Lower lobe of right lung (tissue), 2 donors: ENCODE measurements at regions not wholly inside any gene's neighbourhood (a gene's known extent, or its start where the extent isn't known, plus 50 kb on each side); places are given as distances from the start of the nearest gene placed in this dataset.

Source experiments
- ATAC-seq, 2 donors: fragments of 200-7000 bp; cut with Tn5 transposase; one replicate each; pipeline ENCODE4 v1.9.1; 2020 to 2022; ENCODE audit warnings: mild to moderate bottlenecking in 2 of 2, moderate library complexity in 2 of 2
- DNase-seq: peaks from one replicate; pipeline ENCODE4 v3.0.0-alpha.2; 2020
- H3K27ac ChIP-seq: fragments of 200-600 bp; one replicate; pipeline ENCODE4 v1.8.0; 2022
- H3K27me3 ChIP-seq: fragments of 200-600 bp; one replicate; pipeline ENCODE4 v1.8.0; 2022; ENCODE audit warnings: low read depth
- H3K36me3 ChIP-seq: fragments of 200-600 bp; one replicate; pipeline ENCODE4 v1.8.0; 2022; ENCODE audit warnings: mild to moderate bottlenecking
- H3K4me1 ChIP-seq: fragments of 200-600 bp; one replicate; pipeline ENCODE4 v1.8.0; 2022
- H3K4me3 ChIP-seq: fragments of 200-600 bp; one replicate; pipeline ENCODE4 v1.8.0; 2022; ENCODE audit warnings: mild to moderate bottlenecking
- H3K9me3 ChIP-seq: fragments of 200-600 bp; one replicate; pipeline ENCODE4 v1.8.0; 2022
- intact Hi-C: fragments of 100-400 bp; cut with DNase I; formaldehyde crosslinking; loops from one replicate; pipeline ENCODE4 v1.11.0; 2022
- TF ChIP-seq, protein P1 (sequence below): fragments of 200-600 bp; IDR thresholded peaks from one replicate; pipeline ENCODE4 v1.8.0; 2022; ENCODE audit warnings: antibody characterized with exemption, mild to moderate bottlenecking
- donor health status: DM: no; HTN: yes; CAD: no; lungs with severe emphysema.

GRCh38 chr5:26439121-26439520, 599.3 kb downstream of the CDH9 start:
- TF ChIP-seq, protein P1, sequence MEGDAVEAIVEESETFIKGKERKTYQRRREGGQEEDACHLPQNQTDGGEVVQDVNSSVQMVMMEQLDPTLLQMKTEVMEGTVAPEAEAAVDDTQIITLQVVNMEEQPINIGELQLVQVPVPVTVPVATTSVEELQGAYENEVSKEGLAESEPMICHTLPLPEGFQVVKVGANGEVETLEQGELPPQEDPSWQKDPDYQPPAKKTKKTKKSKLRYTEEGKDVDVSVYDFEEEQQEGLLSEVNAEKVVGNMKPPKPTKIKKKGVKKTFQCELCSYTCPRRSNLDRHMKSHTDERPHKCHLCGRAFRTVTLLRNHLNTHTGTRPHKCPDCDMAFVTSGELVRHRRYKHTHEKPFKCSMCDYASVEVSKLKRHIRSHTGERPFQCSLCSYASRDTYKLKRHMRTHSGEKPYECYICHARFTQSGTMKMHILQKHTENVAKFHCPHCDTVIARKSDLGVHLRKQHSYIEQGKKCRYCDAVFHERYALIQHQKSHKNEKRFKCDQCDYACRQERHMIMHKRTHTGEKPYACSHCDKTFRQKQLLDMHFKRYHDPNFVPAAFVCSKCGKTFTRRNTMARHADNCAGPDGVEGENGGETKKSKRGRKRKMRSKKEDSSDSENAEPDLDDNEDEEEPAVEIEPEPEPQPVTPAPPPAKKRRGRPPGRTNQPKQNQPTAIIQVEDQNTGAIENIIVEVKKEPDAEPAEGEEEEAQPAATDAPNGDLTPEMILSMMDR: no peak
- Histone ChIP-seq H3K36me3 (no peaks in the 10 kb centered on the region), H3K27ac (no peak overlapping the region), H3K4me3 (no peak overlapping the region), H3K9me3 (peaks cover 3% of the 10 kb centered on the region), H3K27me3 (no peaks in the 10 kb centered on the region), H3K4me1 (no peaks in the 10 kb centered on the region)
- no peak for DNase-seq
- intact Hi-C loops: no loop called here
- no peak for ATAC-seq

DNA sequence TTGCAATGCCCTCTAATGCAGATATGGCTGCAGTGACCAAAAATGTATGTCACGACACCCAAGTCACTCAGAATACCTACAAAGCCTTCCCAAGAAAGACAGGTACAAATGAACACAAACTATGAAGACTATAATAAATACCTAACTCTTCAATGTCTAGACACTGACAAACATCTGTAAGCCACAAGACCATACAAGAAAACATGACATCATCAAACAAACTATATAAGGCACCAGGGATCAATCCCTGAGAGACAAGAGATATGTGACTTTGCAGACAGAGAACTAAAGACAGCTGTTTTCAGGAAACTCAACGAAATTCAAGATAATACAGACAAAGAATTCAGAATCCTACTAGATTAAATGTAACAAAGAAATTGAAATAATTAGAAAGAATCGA, 603.7 kb downstream of the CDH9 start:
- H3K27ac ChIP-seq: no peak overlapping the region
- H3K27me3 ChIP-seq: no peaks in the 10 kb centered on the region
- H3K4me1 ChIP-seq: no peaks in the 10 kb centered on the region
- no peaks in the 10 kb centered on the region for H3K9me3 ChIP-seq
- no peaks in the 10 kb centered on the region for H3K36me3 ChIP-seq
- no peak overlapping the region for H3K4me3 ChIP-seq
- DNase-seq (no peak), ATAC-seq (no peak)
- intact Hi-C loops: no loop called here
- TF ChIP-seq, protein P1: no peak

GRCh38 chr5:26432386-26432785, 606.0 kb downstream of the CDH9 start:
- no peaks in the 10 kb centered on the region for H3K36me3 ChIP-seq
- H3K9me3 ChIP-seq: no peaks in the 10 kb centered on the region
- ATAC-seq (no peak), DNase-seq (no peak)
- intact Hi-C loops: no loop called here
- H3K4me3 ChIP-seq: no peak overlapping the region
- TF ChIP-seq, protein P1: no peak
- no peaks in the 10 kb centered on the region for H3K27me3 ChIP-seq
- H3K4me1 ChIP-seq: no peaks in the 10 kb centered on the region
- H3K27ac ChIP-seq: no peak overlapping the region

DNA sequence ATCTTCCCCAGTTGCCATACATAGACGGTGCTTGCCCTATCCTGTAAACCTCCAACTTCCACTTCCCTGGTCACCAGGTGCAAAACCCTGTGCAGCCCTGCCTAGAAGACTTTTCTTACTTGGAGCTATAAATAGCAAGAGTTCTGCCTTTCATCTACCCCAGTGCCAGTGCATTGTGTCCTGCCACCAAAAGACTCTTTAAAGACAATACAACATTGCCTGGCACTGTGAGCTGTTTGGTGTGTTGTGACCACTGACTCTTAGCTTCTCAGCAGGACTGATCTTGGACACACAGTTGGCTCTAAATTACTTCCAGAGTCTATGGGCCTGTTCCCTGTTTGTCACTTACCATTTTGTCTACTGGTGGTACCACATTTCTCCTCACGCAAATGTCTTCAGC, 608.1 kb downstream of the CDH9 start:
- Histone ChIP-seq H3K27me3 (no peaks in the 10 kb centered on the region), H3K36me3 (no peaks in the 10 kb centered on the region), H3K4me3 (no peak overlapping the region), H3K4me1 (no peaks in the 10 kb centered on the region), H3K9me3 (no peaks in the 10 kb centered on the region), H3K27ac (no peak overlapping the region)
- DNase-seq (no peak), ATAC-seq (no peak)
- TF ChIP-seq, protein P1: no peak
- intact Hi-C loops: no loop called here

DNA sequence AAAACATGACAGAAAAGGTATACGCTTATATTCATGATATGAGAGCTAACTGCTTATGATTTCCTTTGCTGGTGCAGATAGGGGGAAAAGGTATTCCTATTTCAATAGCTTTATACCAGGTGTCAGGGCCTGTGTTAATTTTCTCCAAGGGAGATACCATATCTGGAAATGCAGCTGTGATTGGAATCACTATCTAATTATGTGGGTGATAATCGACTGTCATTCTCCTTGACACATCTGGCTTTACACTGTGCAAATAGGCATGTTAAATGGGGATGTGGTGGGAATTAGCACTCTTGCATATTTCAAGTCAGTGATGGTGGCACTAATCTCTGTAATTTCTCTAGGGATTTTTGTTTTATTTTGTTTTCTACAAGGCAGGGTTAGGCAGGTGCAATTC, 611.1 kb downstream of the CDH9 start:
- ATAC-seq: no peak
- no peaks in the 10 kb centered on the region for H3K4me1 ChIP-seq
- TF ChIP-seq, protein P1: no peak
- intact Hi-C loops: no loop called here
- H3K4me3 ChIP-seq: no peak overlapping the region
- H3K27ac ChIP-seq: no peak overlapping the region
- H3K9me3 ChIP-seq: no peaks in the 10 kb centered on the region
- DNase-seq: no peak
- H3K27me3 ChIP-seq: no peaks in the 10 kb centered on the region
- H3K36me3 ChIP-seq: no peaks in the 10 kb centered on the region

- no peaks in the 10 kb centered on the region for H3K27me3 ChIP-seq
- H3K36me3 ChIP-seq: no peaks in the 10 kb centered on the region
- ATAC-seq: no peak
- no peak for DNase-seq
- H3K4me3 ChIP-seq: no peak overlapping the region
- no peaks in the 10 kb centered on the region for H3K9me3 ChIP-seq
- no peaks in the 10 kb centered on the region for H3K4me1 ChIP-seq
- TF ChIP-seq, protein P1: no peak
- H3K27ac ChIP-seq: no peak overlapping the region
- intact Hi-C loops: no loop called here
Measured at GRCh38 chr5:26419987-26420386, 618.4 kb downstream of the CDH9 start.
